ENCODE measurements at regions not wholly inside any gene's neighbourhood (a gene's known extent, or its start where the extent isn't known, plus 50 kb on each side); places are given as distances from the start of the nearest gene placed in this dataset.
"Not testable (repeated sequence)": the region's sequence is repeated elsewhere in the genome, so short reads cannot be mapped to it uniquely, and the experiment has no call there.

DNA sequence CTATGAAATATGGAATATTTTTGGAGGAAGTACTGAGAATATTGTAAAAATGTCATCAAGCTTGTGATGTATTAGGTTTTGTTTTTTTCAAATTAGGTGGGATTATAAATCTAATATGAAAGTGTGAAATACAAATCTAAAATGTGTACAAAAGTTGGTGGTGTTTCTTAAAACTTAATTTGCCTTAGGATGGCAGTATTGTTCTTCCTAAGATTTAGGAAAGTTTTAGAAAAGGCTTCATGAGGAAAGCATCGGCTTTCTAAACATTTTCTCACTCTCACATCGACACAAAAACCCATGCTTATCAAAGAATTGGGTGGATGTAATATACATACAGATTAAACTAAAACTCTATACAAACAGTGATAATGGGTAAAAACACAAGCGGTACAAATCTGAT, 972.0 kb upstream of the PCDH20 start:
- H3K27me3 Mint-ChIP-seq (ENCODE audit: low read depth, poor library complexity): peaks cover 8% of the 10 kb centered on the region
- H3K27ac Mint-ChIP-seq: no peak overlapping the region
- no peaks in the 10 kb centered on the region for H3K36me3 Mint-ChIP-seq (ENCODE audit: low read depth)
- no peaks in the 10 kb centered on the region for H3K4me1 Mint-ChIP-seq
- no peak for DNase-seq
- TF ChIP-seq, protein P1, sequence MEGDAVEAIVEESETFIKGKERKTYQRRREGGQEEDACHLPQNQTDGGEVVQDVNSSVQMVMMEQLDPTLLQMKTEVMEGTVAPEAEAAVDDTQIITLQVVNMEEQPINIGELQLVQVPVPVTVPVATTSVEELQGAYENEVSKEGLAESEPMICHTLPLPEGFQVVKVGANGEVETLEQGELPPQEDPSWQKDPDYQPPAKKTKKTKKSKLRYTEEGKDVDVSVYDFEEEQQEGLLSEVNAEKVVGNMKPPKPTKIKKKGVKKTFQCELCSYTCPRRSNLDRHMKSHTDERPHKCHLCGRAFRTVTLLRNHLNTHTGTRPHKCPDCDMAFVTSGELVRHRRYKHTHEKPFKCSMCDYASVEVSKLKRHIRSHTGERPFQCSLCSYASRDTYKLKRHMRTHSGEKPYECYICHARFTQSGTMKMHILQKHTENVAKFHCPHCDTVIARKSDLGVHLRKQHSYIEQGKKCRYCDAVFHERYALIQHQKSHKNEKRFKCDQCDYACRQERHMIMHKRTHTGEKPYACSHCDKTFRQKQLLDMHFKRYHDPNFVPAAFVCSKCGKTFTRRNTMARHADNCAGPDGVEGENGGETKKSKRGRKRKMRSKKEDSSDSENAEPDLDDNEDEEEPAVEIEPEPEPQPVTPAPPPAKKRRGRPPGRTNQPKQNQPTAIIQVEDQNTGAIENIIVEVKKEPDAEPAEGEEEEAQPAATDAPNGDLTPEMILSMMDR (IDR thresholded peaks at IDR 0.05): peak; percentile 39
- no peaks in the 10 kb centered on the region for H3K9me3 Mint-ChIP-seq
- H3K4me3 Mint-ChIP-seq: no peak overlapping the region

DNA sequence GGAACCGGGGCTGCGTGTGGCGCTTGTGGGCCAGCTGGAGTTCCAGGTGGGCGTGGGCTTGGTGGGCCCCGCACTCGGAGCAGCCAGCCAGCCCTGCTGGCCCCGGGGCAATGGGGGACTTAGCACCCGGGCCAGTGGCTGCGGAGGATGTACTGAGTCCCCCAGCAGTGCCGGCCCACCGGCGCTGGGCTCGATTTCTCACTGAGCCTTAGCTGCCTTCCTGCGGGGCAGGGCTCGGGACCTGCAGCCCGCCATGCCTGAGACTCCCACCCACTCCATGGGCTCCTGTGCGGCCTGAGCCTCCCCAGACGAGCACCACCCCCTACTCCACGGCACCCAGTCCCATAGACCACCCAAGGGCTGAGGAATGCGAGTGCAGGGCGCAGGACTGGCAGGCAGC, 963.6 kb upstream of the PCDH20 start:
- not testable (repeated sequence) for H3K9me3 Mint-ChIP-seq; H3K36me3 Mint-ChIP-seq (ENCODE audit: low read depth); H3K27me3 Mint-ChIP-seq (ENCODE audit: low read depth, poor library complexity); H3K27ac Mint-ChIP-seq; H3K4me1 Mint-ChIP-seq; DNase-seq; H3K4me3 Mint-ChIP-seq

DNA sequence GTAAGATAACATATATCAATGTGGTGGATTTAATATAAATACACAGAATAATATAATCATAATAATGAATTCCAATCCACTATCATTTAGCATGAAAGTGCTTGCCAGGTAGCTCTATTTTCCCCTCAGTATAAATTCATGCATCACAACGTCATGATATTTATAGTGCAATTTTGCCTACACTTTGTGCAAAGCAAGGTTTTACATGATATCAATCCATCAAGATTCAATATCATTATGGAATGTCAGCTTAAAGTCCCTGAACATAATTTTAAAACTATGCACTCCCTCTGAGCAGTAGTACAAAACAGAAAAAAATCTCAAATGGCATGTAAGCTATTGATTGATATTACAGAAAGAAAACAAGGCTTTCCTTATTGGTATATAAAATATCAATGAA, 962.2 kb upstream of the PCDH20 start:
- no peaks in the 10 kb centered on the region for H3K36me3 Mint-ChIP-seq (ENCODE audit: low read depth)
- H3K4me3 Mint-ChIP-seq: no peak overlapping the region
- no peak overlapping the region for H3K27ac Mint-ChIP-seq
- no peaks in the 10 kb centered on the region for H3K9me3 Mint-ChIP-seq
- no peaks in the 10 kb centered on the region for H3K4me1 Mint-ChIP-seq
- no peaks in the 10 kb centered on the region for H3K27me3 Mint-ChIP-seq (ENCODE audit: low read depth, poor library complexity)
- TF ChIP-seq, protein P1 (IDR thresholded peaks at IDR 0.05): no peak
- DNase-seq: no peak

DNA sequence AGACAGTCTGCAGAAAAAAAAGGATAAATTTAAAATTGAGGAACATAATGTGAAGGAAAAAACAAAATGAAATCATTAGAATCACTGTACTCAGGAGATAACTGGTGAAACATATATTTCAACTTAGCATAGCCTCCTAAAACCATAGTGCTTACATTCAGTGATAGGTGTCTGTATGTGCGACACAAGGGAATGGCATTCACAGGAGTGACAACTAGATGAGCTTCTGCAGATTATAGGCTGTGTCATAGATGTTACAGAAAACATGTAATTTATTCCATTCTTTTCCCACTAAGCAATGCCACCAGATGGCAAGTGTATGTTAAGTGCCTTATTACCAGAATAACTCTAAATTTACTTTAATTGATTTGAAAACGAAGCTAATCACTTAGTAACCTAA, 960.0 kb upstream of the PCDH20 start:
- TF ChIP-seq, protein P1 (IDR thresholded peaks at IDR 0.05): no peak
- no peaks in the 10 kb centered on the region for H3K9me3 Mint-ChIP-seq
- no peaks in the 10 kb centered on the region for H3K4me1 Mint-ChIP-seq
- no peak for DNase-seq
- H3K27ac Mint-ChIP-seq: no peak overlapping the region
- H3K36me3 Mint-ChIP-seq (ENCODE audit: low read depth): no peaks in the 10 kb centered on the region
- no peaks in the 10 kb centered on the region for H3K27me3 Mint-ChIP-seq (ENCODE audit: low read depth, poor library complexity)
- no peak overlapping the region for H3K4me3 Mint-ChIP-seq

DNA sequence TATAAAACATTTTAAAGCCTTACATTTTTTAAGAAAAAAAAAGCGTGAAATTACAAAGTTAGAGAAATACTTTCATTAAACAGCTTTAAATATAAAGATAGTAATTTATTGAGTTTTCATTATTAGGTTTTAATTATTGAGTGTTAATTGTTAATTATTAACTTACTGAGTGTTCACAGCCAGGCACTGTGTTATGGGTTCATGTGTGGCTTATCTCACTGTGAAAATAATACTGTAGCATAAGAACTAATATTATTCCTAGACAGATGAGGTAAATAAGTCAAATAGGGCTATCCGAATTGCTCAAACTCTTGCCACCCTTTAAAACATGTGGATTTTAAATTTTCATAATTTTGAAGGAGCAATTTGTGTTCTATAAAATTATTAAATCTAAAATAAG, 956.1 kb upstream of the PCDH20 start:
- H3K4me1 Mint-ChIP-seq: no peaks in the 10 kb centered on the region
- peaks cover 6% of the 10 kb centered on the region for H3K9me3 Mint-ChIP-seq
- no peak for DNase-seq
- H3K27ac Mint-ChIP-seq: no peak overlapping the region
- H3K4me3 Mint-ChIP-seq: no peak overlapping the region
- TF ChIP-seq, protein P1 (IDR thresholded peaks at IDR 0.05): no peak
- no peaks in the 10 kb centered on the region for H3K36me3 Mint-ChIP-seq (ENCODE audit: low read depth)
- no peaks in the 10 kb centered on the region for H3K27me3 Mint-ChIP-seq (ENCODE audit: low read depth, poor library complexity)

DNA sequence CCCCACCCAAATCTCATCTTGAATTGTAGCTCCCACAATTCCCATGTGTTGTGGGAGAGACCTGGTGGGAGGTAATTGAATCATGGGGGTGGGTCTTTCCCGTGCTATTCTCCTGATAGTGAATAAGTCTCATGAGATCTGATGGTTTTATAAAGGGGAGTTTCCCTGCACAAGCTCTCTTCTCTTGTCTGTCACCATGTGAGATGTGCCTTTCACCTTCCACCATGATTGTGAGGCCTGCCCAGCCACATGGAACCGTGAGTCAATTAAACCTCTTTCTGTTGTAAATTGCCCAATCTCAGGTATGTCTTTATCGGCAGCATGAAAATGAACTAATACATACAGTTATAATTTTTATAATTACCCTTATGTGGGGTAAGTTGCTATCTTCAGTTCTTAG, 952.3 kb upstream of the PCDH20 start:
- H3K36me3 Mint-ChIP-seq (ENCODE audit: low read depth); DNase-seq; H3K27me3 Mint-ChIP-seq (ENCODE audit: low read depth, poor library complexity); H3K9me3 Mint-ChIP-seq; H3K4me1 Mint-ChIP-seq; H3K27ac Mint-ChIP-seq; H3K4me3 Mint-ChIP-seq: not testable (repeated sequence)

DNA sequence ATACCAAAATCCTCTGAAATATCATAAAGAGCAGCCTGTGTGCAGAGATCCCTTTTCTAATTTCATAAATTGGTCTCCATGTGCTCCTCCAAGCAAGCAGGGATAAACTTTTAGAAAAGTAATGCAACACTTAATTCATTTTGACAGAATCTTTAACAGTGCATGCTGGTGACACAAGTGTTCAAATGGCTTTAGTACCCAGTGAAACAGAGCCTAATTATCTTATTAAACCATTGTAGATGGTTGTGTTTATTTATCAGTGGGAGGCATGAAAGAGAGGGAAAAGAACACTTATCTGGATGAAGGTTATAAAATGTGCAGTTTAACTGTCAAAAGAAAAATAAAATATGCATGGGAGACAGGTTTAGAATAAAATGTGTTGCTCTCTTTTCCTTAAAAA, 945.0 kb upstream of the PCDH20 start:
- TF ChIP-seq, protein P1 (IDR thresholded peaks at IDR 0.05): no peak
- DNase-seq: no peak
- Mint-ChIP-seq H3K36me3 (ENCODE audit: low read depth) (no peaks in the 10 kb centered on the region), H3K9me3 (no peaks in the 10 kb centered on the region), H3K4me1 (peaks cover 6% of the 10 kb centered on the region), H3K27ac (no peak overlapping the region), H3K27me3 (ENCODE audit: low read depth, poor library complexity) (no peaks in the 10 kb centered on the region), H3K4me3 (no peak overlapping the region)
